ENCODE measurements at regions not wholly inside any gene's neighbourhood (a gene's known extent, or its start where the extent isn't known, plus 50 kb on each side); places are given as distances from the start of the nearest gene placed in this dataset.
A peak's percentile ranks its signal among the peaks of the same experiment; 100 is the strongest.

DNA sequence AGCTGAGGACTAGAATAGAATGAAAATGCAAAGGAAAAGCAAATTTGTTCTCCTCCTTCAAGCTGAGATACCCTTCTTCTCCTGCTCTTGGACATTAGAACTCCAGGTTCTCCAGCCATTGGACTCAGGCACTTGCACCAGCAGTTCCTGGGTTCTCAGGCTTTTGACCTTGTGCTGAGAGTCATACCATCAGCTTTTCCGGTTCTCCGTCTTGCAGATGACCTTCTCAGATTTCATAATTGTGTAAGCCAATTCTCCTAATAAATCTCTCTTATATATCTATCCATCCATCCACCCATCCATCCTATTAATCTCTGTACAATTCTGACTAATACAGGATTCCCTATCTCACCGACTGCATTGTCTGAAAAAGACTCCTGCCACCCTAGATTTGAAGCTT lies 108.3 kb downstream of the AHR start:
- DNase-seq (ENCODE audit: low spot score in 2 of 2), result no peak
- intact Hi-C loops (cut with DNase I), result no loop called here
- Histone ChIP-seq H3K27ac (no peak overlapping the region), H3K4me3 (no peak overlapping the region), H3K36me3 (no peaks in the 10 kb centered on the region), H3K9me3 (no peaks in the 10 kb centered on the region), H3K27me3 (no peaks in the 10 kb centered on the region), H3K4me1 (no peaks in the 10 kb centered on the region)
- TF ChIP-seq, protein P1, sequence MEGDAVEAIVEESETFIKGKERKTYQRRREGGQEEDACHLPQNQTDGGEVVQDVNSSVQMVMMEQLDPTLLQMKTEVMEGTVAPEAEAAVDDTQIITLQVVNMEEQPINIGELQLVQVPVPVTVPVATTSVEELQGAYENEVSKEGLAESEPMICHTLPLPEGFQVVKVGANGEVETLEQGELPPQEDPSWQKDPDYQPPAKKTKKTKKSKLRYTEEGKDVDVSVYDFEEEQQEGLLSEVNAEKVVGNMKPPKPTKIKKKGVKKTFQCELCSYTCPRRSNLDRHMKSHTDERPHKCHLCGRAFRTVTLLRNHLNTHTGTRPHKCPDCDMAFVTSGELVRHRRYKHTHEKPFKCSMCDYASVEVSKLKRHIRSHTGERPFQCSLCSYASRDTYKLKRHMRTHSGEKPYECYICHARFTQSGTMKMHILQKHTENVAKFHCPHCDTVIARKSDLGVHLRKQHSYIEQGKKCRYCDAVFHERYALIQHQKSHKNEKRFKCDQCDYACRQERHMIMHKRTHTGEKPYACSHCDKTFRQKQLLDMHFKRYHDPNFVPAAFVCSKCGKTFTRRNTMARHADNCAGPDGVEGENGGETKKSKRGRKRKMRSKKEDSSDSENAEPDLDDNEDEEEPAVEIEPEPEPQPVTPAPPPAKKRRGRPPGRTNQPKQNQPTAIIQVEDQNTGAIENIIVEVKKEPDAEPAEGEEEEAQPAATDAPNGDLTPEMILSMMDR (IDR thresholded peaks at IDR 0.05), result no peak

DNA sequence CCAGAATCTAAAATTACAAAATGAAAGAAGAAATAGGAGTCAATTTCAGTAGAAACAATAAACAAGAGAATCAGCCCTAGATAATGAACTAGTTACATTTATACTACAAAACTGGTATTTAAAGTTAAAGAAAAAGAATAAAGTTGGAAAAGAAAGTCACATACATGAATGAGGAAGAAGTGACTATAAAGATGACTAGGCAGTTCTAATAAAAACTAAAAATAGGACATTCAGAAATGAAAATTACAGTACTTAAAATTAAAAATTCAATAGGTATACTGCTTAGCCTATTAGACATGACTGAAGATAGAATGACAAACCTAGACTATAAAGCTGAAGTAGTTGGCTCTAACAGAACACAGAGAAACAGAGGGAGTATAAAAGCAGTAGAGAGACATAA lies 108.8 kb downstream of the AHR start:
- Histone ChIP-seq H3K4me1 (no peaks in the 10 kb centered on the region), H3K27me3 (no peaks in the 10 kb centered on the region), H3K4me3 (no peak overlapping the region), H3K27ac (no peak overlapping the region), H3K9me3 (no peaks in the 10 kb centered on the region), H3K36me3 (no peaks in the 10 kb centered on the region)
- intact Hi-C loops (cut with DNase I), result no loop called here
- TF ChIP-seq, protein P1 (IDR thresholded peaks at IDR 0.05), result no peak
- DNase-seq (ENCODE audit: low spot score in 2 of 2), result no peak

DNA sequence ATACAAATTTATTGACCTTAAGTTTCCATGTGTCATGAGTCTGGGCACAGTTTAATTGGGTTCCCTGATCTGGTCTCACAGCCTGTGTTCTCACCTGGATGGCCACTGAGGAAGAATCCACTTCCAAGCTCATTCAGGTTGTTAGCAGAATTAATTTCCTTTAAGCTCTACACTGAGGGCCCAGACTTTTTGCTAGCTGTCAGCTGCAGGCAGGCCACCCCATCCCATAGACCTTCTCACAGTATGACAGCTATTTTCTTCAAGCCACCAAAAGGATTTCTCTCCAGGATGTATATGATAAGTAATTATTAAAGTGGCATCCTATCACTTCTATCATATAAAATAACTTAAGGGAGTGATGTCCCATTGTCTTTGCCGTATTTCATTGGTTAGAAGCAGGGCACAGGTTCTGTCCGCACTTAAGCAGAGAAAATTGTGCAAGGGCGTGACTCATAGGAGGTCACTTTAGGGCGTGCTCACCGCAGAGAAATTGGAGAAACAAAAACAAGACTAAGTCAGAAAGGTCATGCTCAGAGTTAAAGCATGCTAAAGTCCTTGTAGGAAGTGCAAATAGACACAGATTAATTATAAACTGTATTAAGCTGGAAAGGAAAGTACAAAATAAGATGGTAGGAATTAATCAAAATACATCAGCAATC lies 109.9 kb downstream of the AHR start:
- TF ChIP-seq, protein P1 (IDR thresholded peaks at IDR 0.05), result no peak
- H3K27me3 ChIP-seq, result no peaks in the 10 kb centered on the region
- H3K9me3 ChIP-seq, result no peaks in the 10 kb centered on the region
- DNase-seq (ENCODE audit: low spot score in 2 of 2), result peak in 1 of 2 donors; percentile 70
- no peak overlapping the region for H3K27ac ChIP-seq
- H3K4me1 ChIP-seq, result no peaks in the 10 kb centered on the region
- H3K36me3 ChIP-seq, result no peaks in the 10 kb centered on the region
- H3K4me3 ChIP-seq, result no peak overlapping the region
- intact Hi-C loops (cut with DNase I), result no loop called here

DNA sequence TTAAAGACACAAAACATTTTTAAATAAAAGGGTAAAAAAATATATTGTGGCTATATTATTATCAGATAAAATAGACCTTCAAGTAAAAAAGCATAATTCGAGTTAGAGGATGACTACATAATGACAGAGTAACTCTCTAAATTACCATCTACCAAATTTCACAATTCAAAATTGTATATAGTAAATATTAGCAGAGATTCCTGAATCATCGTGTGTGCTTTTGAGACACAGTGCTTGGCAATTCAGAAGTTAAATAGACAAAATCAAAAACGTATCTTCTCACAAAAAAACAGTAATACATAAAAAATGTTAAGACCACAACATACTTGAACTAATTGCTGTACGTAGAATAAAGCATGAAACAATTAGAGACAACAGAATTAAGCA lies 110.4 kb downstream of the AHR start:
- H3K27ac ChIP-seq, result no peak overlapping the region
- no peaks in the 10 kb centered on the region for H3K9me3 ChIP-seq
- H3K4me3 ChIP-seq, result no peak overlapping the region
- no peak for DNase-seq (ENCODE audit: low spot score in 2 of 2)
- intact Hi-C loops (cut with DNase I), result no loop called here
- H3K27me3 ChIP-seq, result no peaks in the 10 kb centered on the region
- H3K36me3 ChIP-seq, result no peaks in the 10 kb centered on the region
- TF ChIP-seq, protein P1 (IDR thresholded peaks at IDR 0.05), result no peak
- H3K4me1 ChIP-seq, result no peaks in the 10 kb centered on the region

DNA sequence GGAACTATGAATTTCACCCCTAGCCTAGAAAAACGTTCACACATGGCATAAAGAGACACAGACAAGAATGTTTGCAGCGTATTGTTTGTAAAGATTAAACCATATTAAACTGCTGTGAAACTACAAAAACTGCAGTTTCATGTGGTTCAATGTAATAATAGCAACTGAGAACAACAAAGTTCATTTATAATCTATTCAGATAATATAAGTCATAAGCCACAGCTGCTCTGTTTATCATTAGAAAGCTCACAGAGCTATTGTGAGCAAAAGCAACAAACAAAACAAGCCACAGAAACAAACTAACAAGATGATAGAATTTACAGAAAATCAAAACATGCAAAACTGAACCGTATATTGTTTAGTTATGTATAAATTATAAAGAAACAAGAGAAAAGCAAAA lies 113.5 kb downstream of the AHR start:
- Histone ChIP-seq H3K27ac (no peak overlapping the region), H3K9me3 (no peaks in the 10 kb centered on the region), H3K4me3 (no peak overlapping the region), H3K36me3 (no peaks in the 10 kb centered on the region), H3K27me3 (no peaks in the 10 kb centered on the region), H3K4me1 (no peaks in the 10 kb centered on the region)
- TF ChIP-seq, protein P1 (IDR thresholded peaks at IDR 0.05), result no peak
- intact Hi-C loops (cut with DNase I), result no loop called here
- DNase-seq (ENCODE audit: low spot score in 2 of 2), result no peak

DNA sequence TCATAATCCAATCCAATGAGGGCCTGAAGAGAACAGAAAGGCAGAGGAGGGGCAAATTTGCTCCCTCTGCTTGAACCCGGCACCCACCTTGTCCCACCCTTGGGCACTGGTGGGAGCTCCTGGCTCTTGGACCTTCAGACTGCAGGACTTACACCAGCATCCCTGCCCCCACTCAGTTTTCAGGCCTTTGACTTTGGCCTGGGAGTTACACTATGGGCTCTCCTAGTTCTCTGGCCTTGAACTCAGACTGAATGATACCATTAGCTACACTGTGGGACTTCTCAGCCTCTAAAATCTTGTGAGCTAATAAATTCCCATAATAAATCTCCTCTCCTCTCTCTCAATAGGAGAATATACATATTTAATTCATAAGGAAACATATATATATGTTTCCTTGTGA lies 114.4 kb downstream of the AHR start:
- no peaks in the 10 kb centered on the region for H3K9me3 ChIP-seq

More for the DNA sequence above, 114.4 kb downstream of the AHR start:
- TF ChIP-seq, protein P1 (IDR thresholded peaks at IDR 0.05), result no peak
- intact Hi-C loops (cut with DNase I), result no loop called here
- H3K4me3 ChIP-seq, result no peak overlapping the region
- no peaks in the 10 kb centered on the region for H3K36me3 ChIP-seq
- no peak overlapping the region for H3K27ac ChIP-seq
- DNase-seq (ENCODE audit: low spot score in 2 of 2), result no peak
- H3K27me3 ChIP-seq, result no peaks in the 10 kb centered on the region
- H3K4me1 ChIP-seq, result no peaks in the 10 kb centered on the region

All from ascending aorta (tissue), 2 donors.